Uterus (tissue), 3 donors: ENCODE measurements at regions not wholly inside any gene's neighbourhood (a gene's known extent, or its start where the extent isn't known, plus 50 kb on each side); places are given as distances from the start of the nearest gene placed in this dataset.

ENCODE experiments used
- DNase-seq, 2 donors: peaks; one replicate each; pipeline ENCODE4 v3.0.0-alpha.2; 2019 to 2020
- H3K27ac ChIP-seq, 2 donors: fragments of 200-600 bp; sonication (generic); 1 replicate in 1 of 2; 2 replicates in 1 of 2; pipeline ENCODE4 v1.5.1; 2016 to 2018
- H3K27me3 ChIP-seq, 2 donors: fragments of 200-600 bp; sonication (generic); one replicate each; pipeline ENCODE4 v1.5.1; 2018 to 2019; ENCODE audit warnings: control low read depth in 1 of 2
- H3K36me3 ChIP-seq, 2 donors: fragments of 200-600 bp; sonication (generic); one replicate each; pipeline ENCODE4 v1.5.1; 2019; ENCODE audit warnings: control low read depth in 1 of 2
- H3K4me1 ChIP-seq, 2 donors: fragments of 200-600 bp; sonication (generic); one replicate each; pipeline ENCODE4 v1.5.1; 2018 to 2019; ENCODE audit warnings: control low read depth in 1 of 2
- H3K4me3 ChIP-seq, 2 donors: fragments of 200-600 bp; sonication (generic); 1 replicate in 1 of 2; 2 replicates in 1 of 2; pipeline ENCODE4 v1.5.1; 2018 to 2019; ENCODE audit warnings: mild to moderate bottlenecking in 1 of 2
- H3K9me3 ChIP-seq, 2 donors: fragments of 200-600 bp; sonication (generic); one replicate each; pipeline ENCODE4 v1.5.1; 2019; ENCODE audit warnings: control low read depth in 1 of 2
- POLR2A ChIP-seq, 2 donors: fragments of 450-650 bp; IDR thresholded peaks; one replicate each; pipeline ENCODE4 v1.6.1; 2016; ENCODE audit warnings: antibody characterized with exemption in 2 of 2, mild to moderate bottlenecking in 1 of 2, moderate library complexity in 1 of 2
- intact Hi-C: fragments of 100-400 bp; cut with DNase I; formaldehyde crosslinking; loops from one replicate; pipeline ENCODE4 v1.15.1; 2023; ENCODE audit warnings: low total_unique reads
- TF ChIP-seq, protein P1 (sequence below), 4 experiments: fragments of 200-600 bp in 2 of 4; fragments of 450-650 bp in 2 of 4; sonication (generic) in 2 of 4; IDR thresholded peaks; one replicate each; pipeline ENCODE4 v1.5.1; 2016 to 2019; ENCODE audit warnings: antibody characterized with exemption in 4 of 4, mild to moderate bottlenecking in 2 of 4, moderate library complexity in 1 of 4
- donor health status: DM: yes; HTN: yes; CAD: no.

- H3K27ac ChIP-seq: no peak overlapping the region
- no peak for TF ChIP-seq POLR2A (IDR thresholded peaks at IDR 0.05)
- TF ChIP-seq, protein P1, sequence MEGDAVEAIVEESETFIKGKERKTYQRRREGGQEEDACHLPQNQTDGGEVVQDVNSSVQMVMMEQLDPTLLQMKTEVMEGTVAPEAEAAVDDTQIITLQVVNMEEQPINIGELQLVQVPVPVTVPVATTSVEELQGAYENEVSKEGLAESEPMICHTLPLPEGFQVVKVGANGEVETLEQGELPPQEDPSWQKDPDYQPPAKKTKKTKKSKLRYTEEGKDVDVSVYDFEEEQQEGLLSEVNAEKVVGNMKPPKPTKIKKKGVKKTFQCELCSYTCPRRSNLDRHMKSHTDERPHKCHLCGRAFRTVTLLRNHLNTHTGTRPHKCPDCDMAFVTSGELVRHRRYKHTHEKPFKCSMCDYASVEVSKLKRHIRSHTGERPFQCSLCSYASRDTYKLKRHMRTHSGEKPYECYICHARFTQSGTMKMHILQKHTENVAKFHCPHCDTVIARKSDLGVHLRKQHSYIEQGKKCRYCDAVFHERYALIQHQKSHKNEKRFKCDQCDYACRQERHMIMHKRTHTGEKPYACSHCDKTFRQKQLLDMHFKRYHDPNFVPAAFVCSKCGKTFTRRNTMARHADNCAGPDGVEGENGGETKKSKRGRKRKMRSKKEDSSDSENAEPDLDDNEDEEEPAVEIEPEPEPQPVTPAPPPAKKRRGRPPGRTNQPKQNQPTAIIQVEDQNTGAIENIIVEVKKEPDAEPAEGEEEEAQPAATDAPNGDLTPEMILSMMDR (IDR thresholded peaks at IDR 0.05): no peak
- no peak for DNase-seq
- no peaks in the 10 kb centered on the region for H3K27me3 ChIP-seq
- no peak overlapping the region for H3K4me3 ChIP-seq
- H3K36me3 ChIP-seq: no peaks in the 10 kb centered on the region
- intact Hi-C loops: no loop called here
- no peaks in the 10 kb centered on the region for H3K9me3 ChIP-seq
- no peaks in the 10 kb centered on the region for H3K4me1 ChIP-seq
Observed at GRCh38 chr10:10951675-10952074, 66.0 kb upstream of the CELF2 start.

DNA sequence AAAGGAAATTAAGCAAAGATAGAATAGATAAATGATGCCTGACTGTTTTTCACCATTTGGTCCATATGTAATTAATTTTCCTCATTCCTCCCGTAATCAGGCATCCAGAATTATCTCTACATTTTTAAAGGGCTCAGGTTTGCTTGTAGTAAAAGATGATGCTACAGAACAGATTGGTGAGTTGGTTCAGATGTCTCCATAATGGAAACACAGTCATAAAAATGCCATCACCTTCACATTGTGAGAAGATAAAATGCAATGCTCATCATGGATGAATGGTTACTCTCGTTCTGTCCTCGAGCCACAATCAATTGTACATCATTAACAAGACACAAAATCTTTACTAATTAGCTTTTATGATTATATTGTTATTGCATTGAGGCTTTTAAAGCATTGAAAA lies 64.9 kb upstream of the CELF2 start:
- H3K36me3 ChIP-seq: no peaks in the 10 kb centered on the region
- no peaks in the 10 kb centered on the region for H3K27me3 ChIP-seq
- intact Hi-C loops: no loop called here
- TF ChIP-seq POLR2A (IDR thresholded peaks at IDR 0.05): no peak
- TF ChIP-seq, protein P1 (IDR thresholded peaks at IDR 0.05): no peak
- no peak overlapping the region for H3K4me3 ChIP-seq
- no peak for DNase-seq
- H3K4me1 ChIP-seq: no peaks in the 10 kb centered on the region
- no peaks in the 10 kb centered on the region for H3K9me3 ChIP-seq
- H3K27ac ChIP-seq: no peak overlapping the region

- Histone ChIP-seq H3K36me3 (no peaks in the 10 kb centered on the region), H3K4me1 (no peaks in the 10 kb centered on the region), H3K9me3 (no peaks in the 10 kb centered on the region), H3K4me3 (no peak overlapping the region), H3K27ac (no peak overlapping the region), H3K27me3 (no peaks in the 10 kb centered on the region)
- DNase-seq: no peak
- TF ChIP-seq, protein P1 (IDR thresholded peaks at IDR 0.05): no peak
- TF ChIP-seq POLR2A (IDR thresholded peaks at IDR 0.05): no peak
- intact Hi-C loops: no loop called here
Observed at GRCh38 chr10:10956681-10957542, 60.8 kb upstream of the CELF2 start.

DNA sequence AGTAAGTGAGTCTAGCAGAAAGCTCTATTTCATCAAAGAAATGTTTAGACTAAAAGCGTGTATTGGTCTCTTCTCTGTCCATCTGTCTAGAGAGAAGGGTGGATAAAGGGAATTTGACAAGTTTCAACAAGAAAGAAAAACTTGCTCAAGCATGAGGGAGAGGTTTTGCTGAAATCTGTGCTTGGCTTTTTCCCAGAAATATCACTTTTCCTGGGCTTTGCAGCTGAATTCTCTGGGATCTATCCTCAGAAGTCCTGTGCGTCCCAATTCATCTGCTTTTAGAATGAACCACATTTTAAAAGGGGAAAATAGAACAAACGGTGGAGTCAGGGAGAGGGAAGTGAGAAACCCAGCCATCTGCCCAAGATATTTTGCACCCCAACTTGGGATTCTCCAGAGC lies 59.6 kb upstream of the CELF2 start:
- H3K36me3 ChIP-seq: no peaks in the 10 kb centered on the region
- H3K27ac ChIP-seq: no peak overlapping the region
- no peaks in the 10 kb centered on the region for H3K27me3 ChIP-seq
- H3K4me3 ChIP-seq: no peak overlapping the region
- no peak for DNase-seq
- H3K4me1 ChIP-seq: no peaks in the 10 kb centered on the region
- intact Hi-C loops: no loop called here
- TF ChIP-seq POLR2A (IDR thresholded peaks at IDR 0.05): no peak
- TF ChIP-seq, protein P1 (IDR thresholded peaks at IDR 0.05): no peak
- H3K9me3 ChIP-seq: no peaks in the 10 kb centered on the region

- no peaks in the 10 kb centered on the region for H3K27me3 ChIP-seq
- TF ChIP-seq, protein P1 (IDR thresholded peaks at IDR 0.05): no peak
- TF ChIP-seq POLR2A (IDR thresholded peaks at IDR 0.05): no peak
- H3K27ac ChIP-seq: no peak overlapping the region
- intact Hi-C loops: no loop called here
- H3K9me3 ChIP-seq: no peaks in the 10 kb centered on the region
- H3K4me3 ChIP-seq: no peak overlapping the region
- no peaks in the 10 kb centered on the region for H3K36me3 ChIP-seq
- no peaks in the 10 kb centered on the region for H3K4me1 ChIP-seq
- no peak for DNase-seq
Observed at GRCh38 chr10:10959666-10960065, 58.0 kb upstream of the CELF2 start.
